ENCODE measurements at regions not wholly inside any gene's neighbourhood (a gene's known extent, or its start where the extent isn't known, plus 50 kb on each side); places are given as distances from the start of the nearest gene placed in this dataset.

GRCh38 chrX:150192816-150193215 is 170.3 kb upstream of the MAMLD1 start:
- TF ChIP-seq, protein P1, sequence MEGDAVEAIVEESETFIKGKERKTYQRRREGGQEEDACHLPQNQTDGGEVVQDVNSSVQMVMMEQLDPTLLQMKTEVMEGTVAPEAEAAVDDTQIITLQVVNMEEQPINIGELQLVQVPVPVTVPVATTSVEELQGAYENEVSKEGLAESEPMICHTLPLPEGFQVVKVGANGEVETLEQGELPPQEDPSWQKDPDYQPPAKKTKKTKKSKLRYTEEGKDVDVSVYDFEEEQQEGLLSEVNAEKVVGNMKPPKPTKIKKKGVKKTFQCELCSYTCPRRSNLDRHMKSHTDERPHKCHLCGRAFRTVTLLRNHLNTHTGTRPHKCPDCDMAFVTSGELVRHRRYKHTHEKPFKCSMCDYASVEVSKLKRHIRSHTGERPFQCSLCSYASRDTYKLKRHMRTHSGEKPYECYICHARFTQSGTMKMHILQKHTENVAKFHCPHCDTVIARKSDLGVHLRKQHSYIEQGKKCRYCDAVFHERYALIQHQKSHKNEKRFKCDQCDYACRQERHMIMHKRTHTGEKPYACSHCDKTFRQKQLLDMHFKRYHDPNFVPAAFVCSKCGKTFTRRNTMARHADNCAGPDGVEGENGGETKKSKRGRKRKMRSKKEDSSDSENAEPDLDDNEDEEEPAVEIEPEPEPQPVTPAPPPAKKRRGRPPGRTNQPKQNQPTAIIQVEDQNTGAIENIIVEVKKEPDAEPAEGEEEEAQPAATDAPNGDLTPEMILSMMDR (IDR thresholded peaks at IDR 0.05; ENCODE audit: control insufficient read depth, insufficient read depth, low read depth, low read length, missing control alignments) = no peak
- no peak overlapping the region for H3K4me3 ChIP-seq (ENCODE audit: control insufficient read depth, low read depth, low read length)
- DNase-seq (ENCODE audit: low read depth) = no peak

DNA sequence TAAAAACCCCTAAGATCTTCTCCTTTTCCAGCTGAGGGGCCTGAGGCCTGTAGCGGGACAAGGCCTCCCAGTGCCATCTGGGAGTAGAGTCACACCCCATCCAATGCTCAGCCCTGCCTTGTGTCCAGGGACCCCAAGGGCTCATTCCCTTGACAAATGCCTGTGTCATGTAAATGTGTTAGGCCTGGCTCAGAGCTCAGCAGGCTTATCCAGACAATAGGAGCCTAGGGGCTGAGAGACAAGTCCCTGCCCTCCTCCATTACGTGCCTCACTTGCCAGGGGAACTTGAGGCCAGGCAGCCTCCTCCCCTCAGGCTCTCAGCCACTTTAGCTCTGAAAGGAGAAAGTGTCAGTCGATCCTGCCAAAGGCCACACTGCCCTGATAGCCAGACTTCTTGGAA is 166.8 kb upstream of the MAMLD1 start:
- no peak overlapping the region for H3K4me3 ChIP-seq (ENCODE audit: control insufficient read depth, low read depth, low read length)
- TF ChIP-seq, protein P1 (IDR thresholded peaks at IDR 0.05; ENCODE audit: control insufficient read depth, insufficient read depth, low read depth, low read length, missing control alignments) = no peak
- no peak for DNase-seq (ENCODE audit: low read depth)

GRCh38 chrX:150197388-150197787 is 165.7 kb upstream of the MAMLD1 start:
- TF ChIP-seq, protein P1 (IDR thresholded peaks at IDR 0.05; ENCODE audit: control insufficient read depth, insufficient read depth, low read depth, low read length, missing control alignments) = no peak
- DNase-seq (ENCODE audit: low read depth) = no peak
- H3K4me3 ChIP-seq (ENCODE audit: control insufficient read depth, low read depth, low read length) = no peak overlapping the region

DNA sequence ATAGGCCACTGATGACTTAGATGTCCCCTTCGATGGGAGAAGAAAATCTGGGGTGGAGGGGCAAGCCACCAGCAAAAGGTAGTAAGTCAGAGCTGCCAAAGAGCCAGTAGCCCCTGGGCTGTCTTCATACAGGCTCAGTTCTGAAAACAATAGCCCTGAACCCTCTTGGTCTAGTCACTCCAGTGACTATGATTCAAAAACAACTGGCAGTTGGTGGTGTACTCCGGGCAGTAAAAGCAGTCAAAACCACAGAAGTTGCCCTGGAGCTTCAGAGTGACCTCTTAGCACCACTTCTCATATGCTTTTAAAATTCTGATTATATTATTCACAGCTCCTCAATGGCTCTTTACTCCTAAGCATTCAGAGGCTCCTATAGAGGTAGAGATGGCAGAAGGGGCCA is 164.3 kb upstream of the MAMLD1 start:
- DNase-seq (ENCODE audit: low read depth) = no peak
- H3K4me3 ChIP-seq (ENCODE audit: control insufficient read depth, low read depth, low read length) = no peak overlapping the region
- TF ChIP-seq, protein P1 (IDR thresholded peaks at IDR 0.05; ENCODE audit: control insufficient read depth, insufficient read depth, low read depth, low read length, missing control alignments) = no peak

DNA sequence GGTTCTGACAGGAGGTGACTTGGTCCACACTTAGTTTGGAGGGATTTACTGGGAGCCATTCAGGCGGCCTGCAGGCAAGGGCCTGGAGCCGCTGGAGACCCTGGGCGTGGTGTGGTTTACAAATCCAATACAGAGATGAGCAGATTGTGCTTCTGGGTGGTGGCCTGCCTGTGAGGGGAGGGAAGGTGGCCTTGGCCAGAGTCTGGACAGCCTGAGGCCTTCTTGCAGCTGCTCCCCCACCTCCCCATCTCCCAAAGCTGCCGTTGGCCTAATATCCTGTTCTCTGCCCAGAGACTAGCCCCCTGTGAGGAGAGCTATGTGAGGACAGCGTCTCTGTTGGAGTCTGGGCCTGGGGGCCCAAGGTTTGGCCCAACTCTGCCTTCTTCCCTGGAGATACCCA is 163.9 kb upstream of the MAMLD1 start:
- no peak overlapping the region for H3K4me3 ChIP-seq (ENCODE audit: control insufficient read depth, low read depth, low read length)
- TF ChIP-seq, protein P1 (IDR thresholded peaks at IDR 0.05; ENCODE audit: control insufficient read depth, insufficient read depth, low read depth, low read length, missing control alignments) = no peak
- no peak for DNase-seq (ENCODE audit: low read depth)

GRCh38 chrX:150199803-150200202 is 163.3 kb upstream of the MAMLD1 start:
- TF ChIP-seq, protein P1 (IDR thresholded peaks at IDR 0.05; ENCODE audit: control insufficient read depth, insufficient read depth, low read depth, low read length, missing control alignments) = no peak
- DNase-seq (ENCODE audit: low read depth) = no peak
- no peak overlapping the region for H3K4me3 ChIP-seq (ENCODE audit: control insufficient read depth, low read depth, low read length)

GRCh38 chrX:150200361-150200760 is 162.8 kb upstream of the MAMLD1 start:
- no peak for DNase-seq (ENCODE audit: low read depth)
- H3K4me3 ChIP-seq (ENCODE audit: control insufficient read depth, low read depth, low read length) = no peak overlapping the region
- TF ChIP-seq, protein P1 (IDR thresholded peaks at IDR 0.05; ENCODE audit: control insufficient read depth, insufficient read depth, low read depth, low read length, missing control alignments) = no peak

All from AG09309 (cell line).